ENCODE measurements at regions not wholly inside any gene's neighbourhood (a gene's known extent, or its start where the extent isn't known, plus 50 kb on each side); places are given as distances from the start of the nearest gene placed in this dataset.
"Not testable (repeated sequence)": the region's sequence is repeated elsewhere in the genome, so short reads cannot be mapped to it uniquely, and the experiment has no call there.

DNA sequence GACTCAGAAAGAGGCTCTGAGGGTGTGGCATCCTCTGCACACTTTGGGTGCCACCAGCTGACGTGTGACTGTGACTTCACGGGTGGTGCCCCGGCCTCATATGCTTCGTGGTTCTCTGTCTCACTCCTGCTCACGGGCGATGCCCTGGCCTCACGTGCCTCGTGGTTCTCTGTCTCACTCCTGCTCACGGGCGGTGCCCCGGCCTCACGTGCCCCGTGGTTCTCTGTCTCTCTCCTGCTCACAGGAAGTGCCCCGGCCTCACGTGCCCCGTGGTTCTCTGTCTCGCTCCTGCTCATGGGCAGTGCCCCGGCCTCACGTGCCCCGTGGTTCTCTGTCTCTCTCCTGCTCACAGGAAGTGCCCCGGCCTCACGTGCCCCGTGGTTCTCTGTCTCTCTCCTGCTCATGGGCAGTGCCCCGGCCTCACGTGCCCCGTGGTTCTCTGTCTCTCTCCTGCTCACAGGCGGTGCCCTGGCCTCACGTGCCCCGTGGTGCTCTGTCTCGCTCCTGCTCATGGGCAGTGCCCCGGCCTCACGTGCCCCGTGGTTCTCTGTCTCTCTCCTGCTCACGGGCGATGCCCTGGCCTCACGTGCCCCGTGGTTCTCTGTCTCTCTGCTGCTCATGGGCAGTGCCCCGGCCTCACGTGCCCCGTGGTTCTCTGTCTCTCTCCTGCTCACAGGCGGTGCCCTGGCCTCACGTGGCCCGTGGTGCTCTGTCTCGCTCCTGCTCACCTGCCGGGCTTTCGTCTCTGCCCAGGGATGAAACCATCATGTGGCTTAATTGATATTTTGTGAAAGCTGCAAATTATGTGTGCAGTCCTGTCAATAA, 115.8 kb downstream of the RTP5 start:
- H3K27ac ChIP-seq (ENCODE audit: low read depth, low read length); H2BK120ac ChIP-seq (ENCODE audit: insufficient read depth, low read length, poor library complexity); H3K9ac ChIP-seq (ENCODE audit: low read length); DNase-seq; H4K91ac ChIP-seq (ENCODE audit: low read depth, low read length); H2BK5ac ChIP-seq (ENCODE audit: low read depth, low read length, poor library complexity); H3K4ac ChIP-seq (ENCODE audit: low read depth, low read length); H3K27me3 ChIP-seq (ENCODE audit: insufficient read depth, low read length); H2AK5ac ChIP-seq (ENCODE audit: low read length); H3K4me2 ChIP-seq (ENCODE audit: low read length); H3K79me1 ChIP-seq (ENCODE audit: low read length); H3K4me3 ChIP-seq (ENCODE audit: low read depth, low read length); H3K4me1 ChIP-seq (ENCODE audit: control insufficient read depth in 1 of 2, insufficient read depth in 2 of 2, low read length in 2 of 2); H3K18ac ChIP-seq (ENCODE audit: low read length); H3K23ac ChIP-seq (ENCODE audit: low read length); H3K36me3 ChIP-seq (ENCODE audit: control insufficient read depth in 1 of 2, insufficient read depth in 2 of 2, low read length in 2 of 2); H4K8ac ChIP-seq (ENCODE audit: low read depth, low read length); H3K14ac ChIP-seq (ENCODE audit: low read length); H4K12ac ChIP-seq (ENCODE audit: low read depth, low read length); H3K79me2 ChIP-seq (ENCODE audit: control insufficient read depth, insufficient read depth, low read length, poor library complexity); H2BK12ac ChIP-seq (ENCODE audit: low read length); H2AFZ ChIP-seq (ENCODE audit: insufficient read depth, low read length, poor library complexity): not testable (repeated sequence)
- H3K9me3 ChIP-seq (ENCODE audit: insufficient read depth, low read depth, low read length) = peaks cover 46% of the 10 kb centered on the region
- WGBS (ENCODE audit: extremely low coverage, insufficient coverage, insufficient read length) = no CpG with 5 or more reads among the region's 46 CpGs

DNA sequence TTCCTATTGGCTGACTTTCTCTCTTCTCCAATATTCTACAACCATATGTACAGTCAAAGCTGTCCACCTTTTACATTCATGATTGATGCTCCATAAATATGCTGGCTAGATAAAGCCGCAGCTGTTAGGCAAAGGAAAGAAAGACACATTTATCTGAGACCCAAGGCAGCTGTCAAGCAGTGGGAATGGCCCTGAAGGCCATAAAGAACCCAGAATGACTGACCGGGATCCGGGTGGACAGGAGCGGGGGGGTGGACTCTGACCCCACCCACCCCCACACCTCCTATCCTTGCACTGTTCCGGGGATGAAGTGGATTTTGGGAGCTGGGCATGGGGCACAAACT, 116.4 kb downstream of the RTP5 start:
- no peak overlapping the region for H4K12ac ChIP-seq (ENCODE audit: low read depth, low read length)
- no CpG with 5 or more reads among the region's 5 CpGs for WGBS (ENCODE audit: extremely low coverage, insufficient coverage, insufficient read length)
- no peak overlapping the region for H3K9ac ChIP-seq (ENCODE audit: low read length)
- no peak overlapping the region for H2BK12ac ChIP-seq (ENCODE audit: low read length)
- no peak overlapping the region for H3K4me2 ChIP-seq (ENCODE audit: low read length)
- H3K4ac ChIP-seq (ENCODE audit: low read depth, low read length) = no peak overlapping the region
- H2AK5ac ChIP-seq (ENCODE audit: low read length) = no peak overlapping the region
- no peak for DNase-seq
- H3K18ac ChIP-seq (ENCODE audit: low read length) = no peak overlapping the region
- no peaks in the 10 kb centered on the region for H3K79me1 ChIP-seq (ENCODE audit: low read length)
- peaks cover 50% of the 10 kb centered on the region for H3K9me3 ChIP-seq (ENCODE audit: insufficient read depth, low read depth, low read length)
- H3K14ac ChIP-seq (ENCODE audit: low read length) = no peak overlapping the region
- no peak overlapping the region for H2AFZ ChIP-seq (ENCODE audit: insufficient read depth, low read length, poor library complexity)
- H2BK120ac ChIP-seq (ENCODE audit: insufficient read depth, low read length, poor library complexity) = no peak overlapping the region
- no peak overlapping the region for H3K4me3 ChIP-seq (ENCODE audit: low read depth, low read length)
- no peak overlapping the region for H2BK5ac ChIP-seq (ENCODE audit: low read depth, low read length, poor library complexity)
- no peak overlapping the region for H3K23ac ChIP-seq (ENCODE audit: low read length)
- no peak overlapping the region for H4K91ac ChIP-seq (ENCODE audit: low read depth, low read length)
- H4K8ac ChIP-seq (ENCODE audit: low read depth, low read length) = no peak overlapping the region
- no peaks in the 10 kb centered on the region for H3K79me2 ChIP-seq (ENCODE audit: control insufficient read depth, insufficient read depth, low read length, poor library complexity)
- no peaks in the 10 kb centered on the region for H3K27me3 ChIP-seq (ENCODE audit: insufficient read depth, low read length)
- no peaks in the 10 kb centered on the region for H3K4me1 ChIP-seq (ENCODE audit: control insufficient read depth in 1 of 2, insufficient read depth in 2 of 2, low read length in 2 of 2)
- no peaks in the 10 kb centered on the region for H3K36me3 ChIP-seq (ENCODE audit: control insufficient read depth in 1 of 2, insufficient read depth in 2 of 2, low read length in 2 of 2)
- no peak overlapping the region for H3K27ac ChIP-seq (ENCODE audit: low read depth, low read length)

DNA sequence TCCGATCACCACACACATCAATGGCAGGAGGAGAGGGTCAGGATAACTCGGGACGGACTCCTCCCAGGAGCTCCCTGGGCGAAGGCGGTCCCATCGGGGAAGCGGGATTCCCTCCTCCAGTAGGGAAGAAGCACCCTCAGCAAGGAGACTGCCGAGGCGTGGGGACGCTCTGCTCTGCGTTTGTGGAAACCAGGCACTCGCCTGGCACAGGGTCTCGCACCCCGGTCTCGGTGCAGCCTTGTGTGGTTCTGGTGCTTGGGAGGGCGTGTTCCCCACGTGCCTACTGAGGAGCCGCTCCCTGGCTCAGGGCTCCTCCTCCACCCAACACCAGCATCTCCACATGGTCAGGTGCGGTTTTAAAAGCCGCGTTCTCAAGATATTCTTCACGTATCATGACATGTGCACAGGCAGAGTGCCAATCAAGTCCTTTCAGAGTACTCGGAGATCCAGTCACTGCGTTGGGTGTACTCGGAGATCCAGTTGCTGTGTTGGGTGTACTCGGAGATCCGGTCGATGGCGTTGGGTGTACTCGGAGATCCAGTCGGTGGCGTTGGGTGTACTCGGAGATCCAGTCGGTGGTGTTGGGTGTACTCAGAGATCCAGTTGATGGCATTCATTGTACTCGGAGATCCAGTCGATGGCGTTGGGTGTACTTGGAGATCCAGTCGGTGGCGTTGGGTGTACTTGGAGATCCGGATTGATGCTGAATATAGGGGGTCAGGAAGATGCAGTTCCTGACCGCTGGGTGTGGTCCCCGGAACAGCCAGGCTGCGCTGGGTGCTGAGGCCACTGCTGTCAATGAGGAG, 117.5 kb downstream of the RTP5 start:
- no peak for DNase-seq
- Histone ChIP-seq H2BK5ac (ENCODE audit: low read depth, low read length, poor library complexity) (no peak overlapping the region), H3K18ac (ENCODE audit: low read length) (no peak overlapping the region), H3K9me3 (ENCODE audit: insufficient read depth, low read depth, low read length) (peaks cover 48% of the 10 kb centered on the region), H3K4me2 (ENCODE audit: low read length) (no peak overlapping the region), H3K36me3 (ENCODE audit: control insufficient read depth in 1 of 2, insufficient read depth in 2 of 2, low read length in 2 of 2) (no peaks in the 10 kb centered on the region), H4K91ac (ENCODE audit: low read depth, low read length) (no peak overlapping the region), H4K12ac (ENCODE audit: low read depth, low read length) (no peak overlapping the region), H3K27me3 (ENCODE audit: insufficient read depth, low read length) (no peaks in the 10 kb centered on the region), H3K4ac (ENCODE audit: low read depth, low read length) (no peak overlapping the region), H4K8ac (ENCODE audit: low read depth, low read length) (no peak overlapping the region), H3K79me2 (ENCODE audit: control insufficient read depth, insufficient read depth, low read length, poor library complexity) (no peaks in the 10 kb centered on the region), H3K4me3 (ENCODE audit: low read depth, low read length) (no peak overlapping the region), H3K9ac (ENCODE audit: low read length) (no peak overlapping the region), H3K79me1 (ENCODE audit: low read length) (no peaks in the 10 kb centered on the region), H2BK120ac (ENCODE audit: insufficient read depth, low read length, poor library complexity) (no peak overlapping the region), H3K23ac (ENCODE audit: low read length) (no peak overlapping the region), H2AK5ac (ENCODE audit: low read length) (no peak overlapping the region), H3K4me1 (ENCODE audit: control insufficient read depth in 1 of 2, insufficient read depth in 2 of 2, low read length in 2 of 2) (no peaks in the 10 kb centered on the region), H3K27ac (ENCODE audit: low read depth, low read length) (no peak overlapping the region), H3K14ac (ENCODE audit: low read length) (no peak overlapping the region), H2BK12ac (ENCODE audit: low read length) (no peak overlapping the region), H2AFZ (ENCODE audit: insufficient read depth, low read length, poor library complexity) (no peak overlapping the region)
- WGBS (ENCODE audit: extremely low coverage, insufficient coverage, insufficient read length) = no CpG with 5 or more reads among the region's 43 CpGs

DNA sequence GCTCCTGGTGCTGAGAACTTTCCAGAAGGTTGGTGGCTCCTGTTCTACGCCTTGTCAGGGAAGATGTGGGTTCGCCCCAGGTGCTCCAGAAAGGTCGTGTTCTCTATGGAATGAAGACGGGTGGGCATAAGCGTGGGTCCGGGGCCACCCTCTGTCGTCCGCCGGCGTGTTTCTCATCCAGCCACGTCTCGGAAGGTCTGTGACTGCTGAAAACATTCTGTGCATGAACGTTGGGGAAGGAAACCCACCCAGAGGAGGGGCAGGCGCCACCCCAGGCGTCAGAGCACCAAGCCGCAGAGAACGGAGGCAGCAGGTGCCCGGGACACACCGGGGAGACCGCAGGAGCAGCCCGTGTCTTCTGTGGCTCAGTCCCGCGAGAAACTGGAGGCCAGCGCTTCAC, 118.2 kb downstream of the RTP5 start:
- Histone ChIP-seq H3K9me3 (ENCODE audit: insufficient read depth, low read depth, low read length) (peaks cover 48% of the 10 kb centered on the region), H3K9ac (ENCODE audit: low read length) (no peak overlapping the region), H3K23ac (ENCODE audit: low read length) (no peak overlapping the region), H2AFZ (ENCODE audit: insufficient read depth, low read length, poor library complexity) (no peak overlapping the region), H3K4me2 (ENCODE audit: low read length) (no peak overlapping the region), H3K4me1 (ENCODE audit: control insufficient read depth in 1 of 2, insufficient read depth in 2 of 2, low read length in 2 of 2) (no peaks in the 10 kb centered on the region), H2BK12ac (ENCODE audit: low read length) (no peak overlapping the region), H3K27me3 (ENCODE audit: insufficient read depth, low read length) (no peaks in the 10 kb centered on the region), H3K18ac (ENCODE audit: low read length) (no peak overlapping the region), H3K79me2 (ENCODE audit: control insufficient read depth, insufficient read depth, low read length, poor library complexity) (no peaks in the 10 kb centered on the region), H4K8ac (ENCODE audit: low read depth, low read length) (no peak overlapping the region), H3K27ac (ENCODE audit: low read depth, low read length) (no peak overlapping the region), H3K79me1 (ENCODE audit: low read length) (no peaks in the 10 kb centered on the region), H4K12ac (ENCODE audit: low read depth, low read length) (no peak overlapping the region), H3K4me3 (ENCODE audit: low read depth, low read length) (no peak overlapping the region), H2AK5ac (ENCODE audit: low read length) (no peak overlapping the region), H3K14ac (ENCODE audit: low read length) (no peak overlapping the region), H2BK120ac (ENCODE audit: insufficient read depth, low read length, poor library complexity) (no peak overlapping the region), H2BK5ac (ENCODE audit: low read depth, low read length, poor library complexity) (no peak overlapping the region), H3K36me3 (ENCODE audit: control insufficient read depth in 1 of 2, insufficient read depth in 2 of 2, low read length in 2 of 2) (no peaks in the 10 kb centered on the region), H3K4ac (ENCODE audit: low read depth, low read length) (no peak overlapping the region), H4K91ac (ENCODE audit: low read depth, low read length) (no peak overlapping the region)
- no peak for DNase-seq
- no CpG with 5 or more reads among the region's 24 CpGs for WGBS (ENCODE audit: extremely low coverage, insufficient coverage, insufficient read length)

Data from trophoblast cell (in vitro differentiated cells and primary cell).